ENCODE measurements at regions not wholly inside any gene's neighbourhood (a gene's known extent, or its start where the extent isn't known, plus 50 kb on each side); places are given as distances from the start of the nearest gene placed in this dataset.
"Not testable (repeated sequence)": the region's sequence is repeated elsewhere in the genome, so short reads cannot be mapped to it uniquely, and the experiment has no call there.

GRCh38 chr6:139447656-139447975 is 73.2 kb upstream of the CITED2 start:
- no peak overlapping the region for H3K4me3 ChIP-seq (ENCODE audit: low read depth, low read length)
- DNase-seq (ENCODE audit: low read depth), result no peak
- TF ChIP-seq CTCF (IDR thresholded peaks at IDR 0.05; ENCODE audit: insufficient read depth, low read length), result no peak

- no peak overlapping the region for H3K4me3 ChIP-seq (ENCODE audit: low read depth, low read length)
- no peak for DNase-seq (ENCODE audit: low read depth)
- no peak for TF ChIP-seq CTCF (IDR thresholded peaks at IDR 0.05; ENCODE audit: insufficient read depth, low read length)
Observed at GRCh38 chr6:139446768-139447655, 72.6 kb upstream of the CITED2 start.

- no peak overlapping the region for H3K4me3 ChIP-seq (ENCODE audit: low read depth, low read length)
- TF ChIP-seq CTCF (IDR thresholded peaks at IDR 0.05; ENCODE audit: insufficient read depth, low read length), result no peak
- no peak for DNase-seq (ENCODE audit: low read depth)
Observed at GRCh38 chr6:139446138-139446715, 71.8 kb upstream of the CITED2 start.

GRCh38 chr6:139444273-139444787 is 69.9 kb upstream of the CITED2 start:
- H3K4me3 ChIP-seq (ENCODE audit: low read depth, low read length); DNase-seq (ENCODE audit: low read depth): not testable (repeated sequence)

GRCh38 chr6:139443231-139444112 is 69.0 kb upstream of the CITED2 start:
- no peak for TF ChIP-seq CTCF (IDR thresholded peaks at IDR 0.05; ENCODE audit: insufficient read depth, low read length)
- DNase-seq (ENCODE audit: low read depth), result no peak
- H3K4me3 ChIP-seq (ENCODE audit: low read depth, low read length), result no peak overlapping the region

GRCh38 chr6:139442188-139442671 is 67.8 kb upstream of the CITED2 start:
- TF ChIP-seq CTCF (IDR thresholded peaks at IDR 0.05; ENCODE audit: insufficient read depth, low read length), result no peak
- H3K4me3 ChIP-seq (ENCODE audit: low read depth, low read length), result no peak overlapping the region
- no peak for DNase-seq (ENCODE audit: low read depth)
